ENCODE measurements at regions not wholly inside any gene's neighbourhood (a gene's known extent, or its start where the extent isn't known, plus 50 kb on each side); places are given as distances from the start of the nearest gene placed in this dataset.

DNA sequence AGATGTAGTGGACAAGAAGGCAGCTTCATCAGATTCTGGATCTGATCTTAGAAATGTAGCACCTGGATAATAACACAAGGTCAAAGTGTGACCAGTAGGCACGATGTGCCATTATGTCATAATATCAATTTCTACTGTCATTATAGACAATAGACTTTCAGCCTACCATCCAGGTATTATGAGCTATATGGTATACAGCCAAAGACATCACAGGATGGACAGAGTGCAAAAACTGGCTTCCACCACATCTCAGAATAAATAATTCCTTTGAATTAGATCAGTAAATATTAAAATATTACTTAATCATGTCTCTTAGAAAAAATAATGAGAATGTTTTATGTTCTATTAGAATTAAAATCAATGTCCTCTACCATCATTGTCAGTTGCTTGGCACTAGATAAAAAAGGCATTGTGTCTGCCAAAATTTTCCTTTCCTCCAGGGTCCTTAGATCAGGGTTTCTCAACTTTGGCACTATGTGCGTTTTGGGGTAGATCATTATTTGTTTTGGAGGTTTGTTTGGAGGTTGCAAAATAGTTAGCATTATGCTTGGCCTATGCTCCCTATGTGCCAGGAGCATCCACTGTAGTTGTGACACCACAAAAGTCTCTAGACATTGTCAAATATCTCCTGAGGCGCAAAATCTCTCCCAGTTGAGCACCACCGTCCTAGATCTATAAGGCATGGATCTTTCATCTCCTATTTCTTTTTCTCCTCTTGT lies 86.7 kb upstream of the NRIP1 start:
- no peak for DNase-seq (ENCODE audit: low spot score)

DNA sequence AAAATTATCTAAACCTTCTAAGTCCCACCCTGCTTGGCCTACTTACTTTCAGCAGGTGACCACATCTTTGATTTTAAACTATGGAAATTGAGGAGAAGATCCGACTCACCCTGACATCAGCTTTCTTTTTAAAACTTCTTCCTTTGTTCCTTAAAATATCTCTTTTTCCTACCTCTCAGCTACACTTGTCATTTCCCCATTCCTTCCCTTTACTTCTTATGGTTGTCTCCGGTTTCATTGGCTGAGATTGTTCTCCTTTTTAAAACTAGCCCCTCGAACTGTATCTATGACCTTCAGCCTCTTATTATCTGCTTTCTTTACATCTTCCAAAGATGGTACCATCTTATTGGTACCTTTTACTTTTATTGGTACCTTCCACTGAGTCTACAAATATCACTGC lies 87.8 kb upstream of the NRIP1 start:
- no peak for DNase-seq (ENCODE audit: low spot score)

DNA sequence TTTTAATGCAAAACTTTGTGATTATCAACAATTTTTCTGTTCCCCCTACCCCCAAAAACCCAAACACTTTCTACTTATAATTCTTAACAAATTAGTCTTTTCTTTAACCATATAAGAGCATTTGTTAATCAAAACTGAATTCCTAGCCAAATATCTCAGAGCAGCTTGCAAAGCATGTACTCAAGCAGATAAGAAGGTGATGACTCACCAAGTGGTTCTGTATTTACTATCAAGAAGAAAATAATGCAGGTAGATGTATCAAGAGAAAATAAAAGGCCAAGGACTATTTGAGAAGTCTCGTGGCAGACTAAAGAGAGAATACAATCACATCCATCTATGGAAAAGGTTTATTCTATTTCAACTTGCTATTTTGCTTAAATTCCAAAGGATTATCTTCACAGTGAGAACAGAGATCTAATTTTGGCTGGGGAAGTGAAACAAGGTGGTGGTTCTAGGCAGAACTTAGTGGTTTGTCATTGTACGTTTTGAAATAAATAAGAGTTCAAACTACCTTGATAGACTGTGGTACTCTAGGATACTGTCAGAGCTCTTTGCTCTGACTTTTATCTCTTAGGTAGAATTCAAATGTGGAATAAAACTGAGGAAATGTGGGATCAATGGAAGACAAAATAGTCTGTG lies 94.7 kb upstream of the NRIP1 start:
- no peak for DNase-seq (ENCODE audit: low spot score)

DNA sequence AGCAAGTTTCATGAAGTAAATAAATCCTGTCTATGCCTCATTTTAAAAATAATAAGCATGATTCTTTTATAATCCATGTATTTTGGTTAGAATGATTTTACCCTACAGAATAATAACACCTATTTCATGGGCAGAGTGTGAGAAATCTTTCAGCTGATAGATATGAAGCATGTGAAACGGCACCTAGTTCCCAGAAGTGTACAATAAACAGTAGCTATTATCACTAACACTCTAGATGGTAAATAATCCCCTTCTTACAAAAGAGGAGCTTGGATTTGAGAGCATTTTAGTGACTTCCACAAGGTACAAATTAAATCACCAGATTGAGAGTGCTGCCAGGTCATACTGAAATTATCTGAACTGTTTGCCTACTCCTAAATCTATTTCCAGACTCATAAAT lies 95.3 kb upstream of the NRIP1 start:
- DNase-seq (ENCODE audit: low spot score) = no peak

DNA sequence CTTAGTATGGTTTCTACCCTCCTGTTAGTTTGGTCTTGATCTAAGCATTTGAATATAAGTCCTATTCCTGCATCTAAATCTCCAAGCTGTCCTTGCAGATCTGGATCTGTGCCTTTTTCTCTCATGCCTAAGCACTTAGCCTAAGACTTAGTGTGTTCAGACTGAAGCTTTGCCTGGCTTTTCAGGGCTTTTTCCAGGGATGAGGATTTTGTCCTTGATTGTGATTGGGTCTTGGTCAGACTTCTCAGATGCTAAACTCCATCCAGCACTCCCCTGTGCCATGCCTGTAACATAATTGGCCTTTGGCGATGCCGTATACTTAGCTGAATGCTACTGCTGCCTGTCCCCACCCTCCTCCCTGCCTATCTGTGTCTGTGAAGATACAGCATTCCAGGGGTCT lies 98.1 kb upstream of the NRIP1 start:
- no peak for DNase-seq (ENCODE audit: low spot score)

DNA sequence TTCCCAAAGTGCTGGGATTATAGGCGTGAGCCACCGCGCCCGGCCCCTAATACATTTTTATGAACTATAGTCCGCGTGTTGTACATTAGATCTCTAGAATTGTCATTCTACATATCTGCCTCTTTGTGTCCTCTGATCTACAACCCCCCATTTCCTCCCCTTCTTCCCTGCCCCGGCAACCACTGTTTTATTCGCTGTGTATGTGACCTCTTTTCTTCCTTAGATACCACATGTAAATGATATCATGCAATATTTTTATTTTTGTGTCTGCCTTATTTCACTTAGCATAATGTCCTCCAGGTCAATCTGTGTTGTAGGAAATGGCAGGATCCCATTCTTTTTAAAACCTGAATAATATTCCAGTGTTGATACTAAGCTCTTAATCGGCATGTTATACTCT lies 99.5 kb upstream of the NRIP1 start:
- DNase-seq (ENCODE audit: low spot score) = no peak

DNA sequence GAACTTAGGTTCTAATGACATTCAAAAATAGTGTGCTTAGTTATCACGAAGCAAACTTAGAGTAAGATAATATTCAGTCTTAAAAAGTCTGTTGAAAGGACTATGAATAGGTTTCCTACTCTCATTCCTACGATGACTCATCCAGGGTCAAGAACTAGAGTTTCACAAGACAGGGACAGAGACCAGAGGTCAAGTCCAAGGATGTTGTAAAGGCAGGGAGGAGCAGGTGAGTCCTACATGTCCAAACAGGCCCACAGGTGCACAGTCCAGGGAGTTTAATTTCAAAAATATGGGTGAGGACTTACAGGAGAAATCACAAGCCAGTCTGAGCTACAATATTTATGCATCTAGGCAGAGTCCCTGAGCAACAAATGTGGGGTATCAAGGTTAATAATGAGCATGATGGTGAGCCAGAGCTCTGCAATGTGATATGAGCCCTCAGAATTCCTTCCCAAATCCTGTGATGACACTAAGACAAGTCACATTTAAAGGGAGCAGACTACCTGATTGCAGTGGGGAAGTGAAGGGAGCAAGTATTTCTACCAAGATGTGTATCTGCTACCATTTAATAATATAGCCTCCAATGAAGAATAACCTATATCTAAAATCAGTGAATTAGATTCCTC lies 100.0 kb upstream of the NRIP1 start:
- DNase-seq (ENCODE audit: low spot score) = no peak

DNA sequence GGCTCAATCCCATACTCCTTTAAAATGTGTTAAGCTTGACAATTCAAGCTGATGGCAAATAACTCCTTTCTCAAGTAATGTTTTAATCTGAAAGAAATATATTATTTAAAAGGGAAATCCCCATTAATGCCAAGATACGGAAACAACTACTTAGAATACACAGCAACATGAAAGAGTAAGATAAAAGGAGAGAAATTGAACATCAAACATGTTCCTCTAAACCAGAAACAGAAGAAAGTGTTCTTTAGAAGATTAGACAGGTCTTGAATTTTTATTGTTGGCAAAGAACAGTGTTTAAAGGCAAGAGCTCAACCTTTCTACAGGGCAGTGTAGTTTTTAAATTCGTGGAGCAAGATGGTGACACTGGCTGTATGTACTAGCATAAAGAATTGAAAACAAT lies 105.8 kb upstream of the NRIP1 start:
- no peak for DNase-seq (ENCODE audit: low spot score)

DNA sequence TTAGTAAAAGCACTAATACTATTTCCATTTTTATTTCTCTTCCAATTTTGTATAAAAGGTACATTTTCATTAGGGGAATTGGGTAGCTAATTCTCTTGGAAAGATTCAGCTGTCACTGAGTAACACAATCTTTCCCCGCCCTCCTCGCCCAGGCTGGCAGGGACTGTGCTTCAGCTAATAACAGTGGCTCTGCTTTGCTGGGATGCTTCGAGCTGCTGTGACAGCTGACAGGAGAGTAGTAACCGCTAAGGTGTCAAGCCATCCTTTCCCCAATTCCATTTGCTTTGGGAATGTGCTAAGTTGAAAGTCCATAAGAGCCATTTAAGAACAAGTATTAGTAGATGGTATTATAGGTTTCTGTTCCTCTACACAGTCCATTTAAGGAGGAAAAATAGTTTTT lies 106.7 kb upstream of the NRIP1 start:
- no peak for DNase-seq (ENCODE audit: low spot score)

DNA sequence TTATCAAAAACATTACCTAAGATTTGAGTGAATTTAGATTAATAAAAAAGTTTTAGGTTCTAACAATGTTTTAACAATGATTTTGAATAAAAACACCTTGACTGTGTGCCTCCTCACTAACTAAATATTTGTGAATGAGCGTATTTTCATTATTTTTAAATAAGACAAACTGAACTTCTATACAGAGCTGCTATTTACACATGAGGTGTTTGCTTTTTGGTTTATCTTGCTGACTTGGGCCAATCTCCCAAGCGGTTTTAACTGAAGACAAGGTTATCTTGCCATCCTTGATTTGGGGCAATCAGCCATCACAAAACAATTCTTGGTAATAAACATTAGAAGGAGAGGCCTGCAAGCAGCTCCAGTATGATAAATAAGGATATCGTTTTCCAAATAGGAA lies 108.2 kb upstream of the NRIP1 start:
- no peak for DNase-seq (ENCODE audit: low spot score)

DNA sequence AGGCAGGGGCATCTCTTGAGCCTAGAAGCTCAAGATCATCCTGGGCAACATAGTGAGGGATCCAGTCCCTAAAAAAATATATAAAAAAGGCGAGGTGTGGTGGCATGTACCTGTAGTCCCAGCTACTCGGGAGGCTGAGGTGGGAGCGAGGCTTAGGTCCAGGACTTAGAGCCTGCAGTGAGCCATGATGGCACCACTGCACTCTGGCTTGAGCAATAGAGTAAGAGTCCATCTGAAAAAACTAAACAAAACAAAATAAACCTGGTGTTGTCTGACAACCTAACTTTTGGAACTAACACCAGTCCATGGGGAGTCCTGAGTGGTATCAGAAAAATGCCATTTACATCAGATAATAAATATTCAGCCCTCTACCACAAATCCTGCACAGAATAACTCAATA lies 110.1 kb upstream of the NRIP1 start:
- DNase-seq (ENCODE audit: low spot score) = no peak

DNA sequence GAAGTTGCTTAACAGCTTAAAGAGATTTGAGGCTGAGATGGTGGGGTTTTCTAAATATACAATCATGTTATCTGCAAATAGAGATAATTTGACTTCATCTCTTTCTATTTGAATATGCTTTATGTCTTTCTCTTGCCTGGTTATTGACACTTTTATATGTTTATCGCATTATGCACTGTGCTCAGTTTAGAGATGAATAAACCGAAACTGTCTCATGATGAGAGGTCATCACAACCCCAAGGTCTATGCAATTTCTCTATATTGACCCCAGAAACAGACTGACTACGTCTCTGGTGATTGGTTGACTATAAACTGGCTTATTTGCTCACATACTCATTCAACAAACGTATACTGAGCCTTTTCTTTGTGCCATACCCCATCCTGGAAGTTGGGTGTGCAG lies 117.9 kb upstream of the NRIP1 start:
- no peak for DNase-seq (ENCODE audit: low spot score)

DNA sequence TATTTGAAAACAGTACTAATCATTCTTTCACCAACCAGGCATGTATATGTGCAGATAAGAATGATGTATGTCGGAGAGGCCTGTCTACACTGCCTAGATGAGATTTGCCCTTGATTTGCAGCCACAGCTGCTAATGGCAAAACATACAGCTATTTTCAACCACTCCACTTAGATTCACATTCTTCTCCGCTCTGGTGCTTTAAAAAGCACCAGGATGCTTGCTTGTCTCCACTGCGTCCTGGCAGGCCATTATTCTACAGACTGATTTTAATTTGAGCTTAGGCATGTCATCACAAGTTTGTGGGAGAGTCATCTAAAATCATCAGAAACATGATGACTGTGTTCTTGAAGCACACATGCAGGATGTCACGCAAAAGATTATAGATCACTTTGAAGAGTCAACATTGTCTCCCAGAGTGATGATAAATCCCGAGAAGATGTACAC lies 119.0 kb upstream of the NRIP1 start:
- DNase-seq (ENCODE audit: low spot score) = no peak

DNA sequence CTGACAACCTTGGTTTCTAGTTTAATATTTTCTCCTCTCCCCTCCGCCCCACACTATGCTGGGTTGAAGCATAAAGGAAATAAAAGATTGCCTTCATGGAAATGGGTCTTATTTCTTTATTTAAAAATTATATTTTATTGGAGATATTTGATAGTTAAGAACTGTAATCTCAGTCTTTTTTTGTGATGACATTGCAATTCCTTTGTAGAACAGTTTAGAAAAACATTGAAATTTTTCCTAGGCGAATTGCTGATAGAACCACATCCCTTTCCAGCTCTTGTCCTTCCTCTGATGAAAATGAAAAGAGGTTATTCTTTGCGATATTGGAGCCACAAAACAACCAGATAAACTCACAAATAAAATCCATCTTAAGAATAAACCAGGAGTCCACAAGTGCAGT lies 125.6 kb upstream of the NRIP1 start:
- no peak for DNase-seq (ENCODE audit: low spot score)

DNA sequence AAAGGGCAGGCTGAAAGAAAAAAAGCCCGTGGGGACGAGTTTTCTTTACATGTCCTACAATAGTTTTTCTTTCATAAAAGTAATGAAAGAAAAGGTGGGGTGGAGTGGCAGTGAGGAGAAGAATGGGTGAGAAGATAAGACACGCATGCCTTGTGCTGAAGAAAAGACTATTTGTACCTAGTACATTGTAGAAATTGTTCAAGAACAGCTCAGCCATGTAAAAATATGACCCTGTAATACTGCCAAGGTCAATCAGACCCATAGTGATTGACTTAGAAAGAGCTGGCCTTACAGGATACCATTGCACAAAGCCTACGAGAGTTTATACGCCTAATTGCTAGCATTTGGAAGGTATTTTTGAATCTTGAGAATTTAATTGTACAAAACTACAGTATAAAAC lies 126.0 kb upstream of the NRIP1 start:
- peak; percentile 16 for DNase-seq (ENCODE audit: low spot score)

DNA sequence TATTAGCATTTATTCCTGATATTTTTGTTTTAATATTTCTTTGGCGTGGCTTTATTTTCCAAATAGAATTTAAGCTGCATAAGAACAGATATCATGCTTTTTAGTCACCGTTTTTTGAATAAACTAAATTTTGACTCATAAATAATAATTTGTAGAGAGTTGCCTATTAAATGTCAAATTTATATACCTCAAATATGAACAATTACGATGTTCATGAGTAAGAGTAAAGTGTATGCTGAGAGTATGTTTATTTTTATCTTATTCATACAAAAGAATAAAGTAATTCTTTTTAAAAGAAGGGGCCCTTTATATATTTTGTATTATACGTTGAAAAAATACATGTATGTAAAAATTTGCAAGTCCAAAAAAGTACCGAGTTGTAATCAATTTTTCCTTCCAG lies 126.5 kb upstream of the NRIP1 start:
- no peak for DNase-seq (ENCODE audit: low spot score)

DNA sequence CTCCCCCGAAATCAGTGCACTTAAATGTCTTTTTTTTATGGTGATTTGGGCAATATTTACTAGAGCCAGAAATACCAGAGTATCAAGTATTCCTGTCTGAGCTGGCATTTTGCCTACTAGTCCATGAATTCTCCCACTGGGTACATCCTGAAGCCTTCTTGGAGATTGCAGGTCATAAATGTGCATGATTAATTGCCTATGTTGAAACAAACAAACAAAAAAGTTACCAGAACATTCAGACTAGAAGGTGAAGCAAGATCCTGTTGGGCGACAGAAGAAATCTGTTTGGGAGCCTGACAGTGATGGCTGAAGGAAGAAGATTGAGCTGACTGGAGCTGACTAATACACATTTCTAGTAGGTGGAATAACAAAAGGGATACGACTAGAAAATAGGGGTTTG lies 127.4 kb upstream of the NRIP1 start:
- DNase-seq (ENCODE audit: low spot score) = no peak

DNA sequence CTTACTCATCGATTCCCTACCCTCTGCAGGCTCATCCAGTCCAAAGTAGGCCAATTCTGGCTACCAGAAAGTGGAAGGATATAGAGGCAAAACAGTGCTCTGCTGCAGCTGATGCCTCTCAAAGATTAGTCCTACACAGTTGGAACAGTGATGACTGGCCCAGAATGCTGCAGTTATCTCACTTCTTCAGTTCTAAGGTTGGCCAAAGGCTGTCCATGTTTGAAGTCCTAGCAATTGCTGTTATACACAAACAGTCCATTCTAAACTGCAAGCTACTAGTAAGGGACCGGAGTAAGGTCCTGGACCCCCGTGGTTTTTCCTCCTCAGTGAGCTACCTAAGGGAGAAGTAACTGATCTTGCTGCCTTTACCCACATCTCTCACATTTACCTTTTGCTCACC lies 129.1 kb upstream of the NRIP1 start:
- DNase-seq (ENCODE audit: low spot score) = no peak

DNA sequence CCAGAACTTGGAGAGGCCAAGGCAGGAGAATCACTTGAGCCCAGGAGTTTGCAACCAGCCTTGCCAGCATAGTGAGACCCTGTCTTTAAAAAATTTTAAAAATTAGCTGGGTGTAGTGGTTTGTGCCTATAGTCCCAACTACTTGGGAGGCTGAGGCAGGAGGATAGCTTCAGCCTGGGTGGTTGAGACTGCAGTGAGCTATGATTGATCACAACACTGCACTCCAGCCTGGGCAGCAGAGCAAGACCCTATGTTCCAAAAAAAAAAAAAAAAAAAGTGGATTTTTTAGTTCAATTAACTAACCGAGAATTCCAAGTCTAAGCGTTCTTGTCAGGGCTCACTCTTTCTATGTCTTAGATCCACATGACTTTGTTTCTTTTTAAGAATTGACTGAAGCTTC lies 130.3 kb upstream of the NRIP1 start:
- no peak for DNase-seq (ENCODE audit: low spot score)

DNA sequence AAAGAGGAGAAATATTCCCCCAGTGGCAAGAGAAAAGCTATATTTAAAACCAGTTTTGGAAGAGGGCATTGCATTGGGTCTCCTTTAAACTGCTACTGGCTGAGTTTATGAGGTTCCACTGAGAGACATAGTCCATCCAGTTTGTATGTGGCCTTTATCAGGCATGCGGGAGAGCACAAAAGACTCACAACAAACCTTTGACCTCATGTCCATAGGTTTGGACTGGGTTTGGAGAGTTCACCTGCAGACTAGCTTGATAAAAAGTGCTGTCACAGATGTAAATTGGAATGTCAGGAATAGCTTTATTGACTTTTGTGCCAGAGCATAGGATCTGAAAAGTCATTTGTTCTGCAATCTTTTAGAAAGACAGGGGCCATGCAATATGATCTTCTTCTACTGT lies 131.0 kb upstream of the NRIP1 start:
- no peak for DNase-seq (ENCODE audit: low spot score)

DNA sequence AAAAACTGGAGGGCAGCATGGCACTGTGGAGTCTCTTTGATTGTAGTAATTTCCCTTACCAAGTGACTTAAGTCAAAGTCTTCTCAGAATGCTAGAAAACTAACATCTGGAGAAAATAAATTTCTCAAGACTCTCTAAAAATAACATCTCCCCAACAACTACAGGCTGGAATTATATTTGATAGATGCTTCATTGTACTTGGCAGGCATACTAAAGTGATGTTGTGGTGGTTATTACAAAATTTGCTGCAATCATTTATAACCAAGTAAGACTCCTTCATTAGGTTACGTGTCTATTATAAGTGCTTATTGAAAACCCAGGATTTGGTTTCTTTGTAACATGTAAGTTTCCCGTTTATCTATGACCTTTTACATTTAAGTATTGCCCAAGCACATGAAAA lies 132.9 kb upstream of the NRIP1 start:
- no peak for DNase-seq (ENCODE audit: low spot score)

DNA sequence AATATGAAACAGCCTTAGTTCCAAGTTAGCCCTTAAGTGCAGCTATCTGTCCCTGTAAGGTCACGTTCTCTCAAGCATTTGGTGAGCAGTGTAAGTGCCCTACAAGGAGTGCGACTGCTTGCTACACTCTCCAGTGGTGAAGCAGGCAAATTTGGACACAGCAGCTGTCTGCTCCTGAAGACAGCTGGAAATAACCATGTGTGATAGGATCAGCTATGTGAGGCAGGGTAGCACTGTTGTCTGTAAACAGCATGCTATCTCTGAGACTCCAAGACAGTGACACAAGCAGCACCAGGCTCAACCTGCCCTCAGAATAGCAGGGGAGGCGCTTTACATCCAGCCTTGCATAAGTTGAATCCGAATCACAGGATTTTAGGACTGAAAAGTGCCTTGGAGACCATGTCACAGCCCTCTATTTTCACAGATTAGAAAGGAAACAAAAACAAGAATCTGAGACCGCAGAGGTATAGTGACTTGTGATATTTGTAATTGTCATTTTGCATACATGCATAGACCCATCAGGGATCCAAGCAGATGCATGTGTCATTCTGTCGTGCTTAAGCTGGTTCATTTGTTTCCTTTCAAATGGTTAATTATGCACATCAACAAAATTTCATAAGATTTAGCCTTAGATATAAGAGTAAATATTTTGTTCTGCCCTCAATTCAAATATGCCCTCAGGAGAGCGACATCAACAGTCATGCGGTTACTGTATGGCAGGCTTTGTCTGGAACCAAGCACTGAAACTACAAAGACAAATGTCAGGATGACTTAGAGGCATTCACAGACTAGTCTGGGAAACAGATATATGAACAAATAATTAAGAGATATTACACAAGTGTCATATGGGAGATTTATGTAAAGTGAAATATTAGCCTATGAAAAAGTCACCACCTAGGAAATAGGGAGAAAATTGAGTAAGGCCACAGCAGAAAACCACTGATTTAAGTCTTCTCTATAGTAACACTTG lies 134.9 kb upstream of the NRIP1 start:
- no peak for DNase-seq (ENCODE audit: low spot score)

DNA sequence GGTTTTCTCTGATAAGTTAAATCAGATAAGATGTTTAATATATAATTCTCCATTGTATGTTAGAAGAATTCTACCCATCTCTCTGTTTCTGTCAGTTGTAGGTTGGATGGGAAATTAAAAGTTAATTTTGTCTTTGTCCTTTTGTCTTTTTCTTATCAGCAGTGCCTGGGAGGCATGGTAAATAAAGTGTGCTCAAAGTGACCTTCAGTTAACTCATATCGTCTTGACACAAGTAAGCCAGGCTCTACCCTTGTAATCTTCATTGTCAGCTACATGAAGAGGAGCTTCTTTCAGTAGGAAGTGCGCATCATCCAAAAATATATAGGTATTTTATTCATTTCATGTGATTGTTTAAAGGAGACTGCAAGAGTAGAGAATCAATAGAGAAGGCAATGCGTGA lies 138.9 kb upstream of the NRIP1 start:
- no peak for DNase-seq (ENCODE audit: low spot score)

Data from iPS-NIHi11 (cell line).